Uterus (tissue), 3 donors: ENCODE measurements at regions not wholly inside any gene's neighbourhood (a gene's known extent, or its start where the extent isn't known, plus 50 kb on each side); places are given as distances from the start of the nearest gene placed in this dataset.

ENCODE experiments used
- DNase-seq, 2 donors: peaks; one replicate each; pipeline ENCODE4 v3.0.0-alpha.2; 2019 to 2020
- H3K27ac ChIP-seq, 2 donors: fragments of 200-600 bp; sonication (generic); 1 replicate in 1 of 2; 2 replicates in 1 of 2; pipeline ENCODE4 v1.5.1; 2016 to 2018
- H3K27me3 ChIP-seq, 2 donors: fragments of 200-600 bp; sonication (generic); one replicate each; pipeline ENCODE4 v1.5.1; 2018 to 2019; ENCODE audit warnings: control low read depth in 1 of 2
- H3K36me3 ChIP-seq, 2 donors: fragments of 200-600 bp; sonication (generic); one replicate each; pipeline ENCODE4 v1.5.1; 2019; ENCODE audit warnings: control low read depth in 1 of 2
- H3K4me1 ChIP-seq, 2 donors: fragments of 200-600 bp; sonication (generic); one replicate each; pipeline ENCODE4 v1.5.1; 2018 to 2019; ENCODE audit warnings: control low read depth in 1 of 2
- H3K4me3 ChIP-seq, 2 donors: fragments of 200-600 bp; sonication (generic); 1 replicate in 1 of 2; 2 replicates in 1 of 2; pipeline ENCODE4 v1.5.1; 2018 to 2019; ENCODE audit warnings: mild to moderate bottlenecking in 1 of 2
- H3K9me3 ChIP-seq, 2 donors: fragments of 200-600 bp; sonication (generic); one replicate each; pipeline ENCODE4 v1.5.1; 2019; ENCODE audit warnings: control low read depth in 1 of 2
- CTCF ChIP-seq, 4 experiments: fragments of 200-600 bp in 2 of 4; fragments of 450-650 bp in 2 of 4; sonication (generic) in 2 of 4; IDR thresholded peaks; one replicate each; pipeline ENCODE4 v1.5.1; 2016 to 2019; ENCODE audit warnings: antibody characterized with exemption in 4 of 4, mild to moderate bottlenecking in 2 of 4, moderate library complexity in 1 of 4
- POLR2A ChIP-seq, 2 donors: fragments of 450-650 bp; IDR thresholded peaks; one replicate each; pipeline ENCODE4 v1.6.1; 2016; ENCODE audit warnings: antibody characterized with exemption in 2 of 2, mild to moderate bottlenecking in 1 of 2, moderate library complexity in 1 of 2
- intact Hi-C: fragments of 100-400 bp; cut with DNase I; formaldehyde crosslinking; loops from one replicate; pipeline ENCODE4 v1.15.1; 2023; ENCODE audit warnings: low total_unique reads
- donor health status: DM: yes; HTN: yes; CAD: no.

- no peaks in the 10 kb centered on the region for H3K27me3 ChIP-seq
- H3K36me3 ChIP-seq = no peaks in the 10 kb centered on the region
- TF ChIP-seq CTCF (IDR thresholded peaks at IDR 0.05) (no peak), POLR2A (IDR thresholded peaks at IDR 0.05) (no peak)
- no peaks in the 10 kb centered on the region for H3K9me3 ChIP-seq
- no peaks in the 10 kb centered on the region for H3K4me1 ChIP-seq
- H3K27ac ChIP-seq = peak overlapping the region in 1 of 2 donors; percentile 27
- H3K4me3 ChIP-seq = no peak overlapping the region
- no peak for DNase-seq
- intact Hi-C loops = no loop called here
These were observed 181.6 kb downstream of the PCDH7 start for GRCh38 chr4:30901461-30902451.

DNA sequence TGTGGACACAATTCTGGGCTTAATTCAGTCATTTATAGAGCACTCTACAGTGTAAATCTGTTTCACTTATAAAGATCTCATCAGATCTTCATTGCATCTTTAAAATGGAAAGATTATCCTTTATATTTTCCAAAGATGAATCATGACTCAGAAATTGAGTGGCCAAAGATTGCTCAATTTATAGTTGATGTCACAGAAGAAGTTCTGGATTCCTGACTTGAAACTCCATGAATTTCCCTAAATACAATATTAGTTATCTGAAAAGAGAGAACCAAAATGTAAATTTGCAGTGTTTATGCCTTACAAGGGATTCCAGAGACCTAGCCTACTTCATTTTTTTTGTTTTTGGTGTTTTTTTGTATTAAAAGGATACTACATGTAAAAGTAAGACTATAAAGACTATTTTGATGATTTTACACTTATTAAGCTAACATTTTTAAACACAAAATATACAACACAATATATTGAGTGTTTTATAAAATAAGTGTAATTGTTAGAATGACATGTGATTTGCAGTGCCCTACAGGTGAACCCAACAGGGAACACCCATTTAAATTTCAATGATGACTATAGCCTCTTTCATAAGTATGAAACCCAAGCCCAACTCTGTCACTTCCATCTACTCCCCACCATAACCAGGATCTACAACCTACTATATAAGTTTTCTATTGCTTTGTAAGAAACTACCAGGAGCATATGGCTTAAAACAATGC is 183.5 kb downstream of the PCDH7 start:
- Histone ChIP-seq H3K9me3 (no peaks in the 10 kb centered on the region), H3K36me3 (no peaks in the 10 kb centered on the region), H3K4me3 (no peak overlapping the region), H3K4me1 (no peaks in the 10 kb centered on the region), H3K27me3 (no peaks in the 10 kb centered on the region), H3K27ac (no peak overlapping the region)
- no peak for DNase-seq
- no peak for TF ChIP-seq CTCF (IDR thresholded peaks at IDR 0.05)
- TF ChIP-seq POLR2A (IDR thresholded peaks at IDR 0.05) = no peak
- intact Hi-C loops = no loop called here

DNA sequence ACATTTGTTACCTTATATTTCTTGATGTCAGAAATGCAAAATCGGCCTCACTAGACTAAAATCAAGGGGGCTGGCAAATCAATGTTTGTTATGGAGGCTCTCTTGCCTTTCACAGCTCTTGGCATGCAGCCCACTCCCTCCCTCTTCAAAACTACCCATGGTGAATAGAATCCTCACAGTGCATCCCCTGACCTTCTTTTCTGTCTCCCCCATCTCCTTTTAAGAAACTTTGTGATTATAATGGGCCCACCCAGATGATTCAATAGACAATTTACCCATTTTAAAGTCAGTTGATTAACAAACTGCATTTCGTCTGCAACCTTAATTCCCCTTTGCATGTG is 184.0 kb downstream of the PCDH7 start:
- no peaks in the 10 kb centered on the region for H3K9me3 ChIP-seq
- no peaks in the 10 kb centered on the region for H3K27me3 ChIP-seq
- no peak overlapping the region for H3K27ac ChIP-seq
- H3K4me3 ChIP-seq = no peak overlapping the region
- no peak for DNase-seq
- intact Hi-C loops = no loop called here
- H3K4me1 ChIP-seq = no peaks in the 10 kb centered on the region
- no peak for TF ChIP-seq CTCF (IDR thresholded peaks at IDR 0.05)
- TF ChIP-seq POLR2A (IDR thresholded peaks at IDR 0.05) = no peak
- no peaks in the 10 kb centered on the region for H3K36me3 ChIP-seq

DNA sequence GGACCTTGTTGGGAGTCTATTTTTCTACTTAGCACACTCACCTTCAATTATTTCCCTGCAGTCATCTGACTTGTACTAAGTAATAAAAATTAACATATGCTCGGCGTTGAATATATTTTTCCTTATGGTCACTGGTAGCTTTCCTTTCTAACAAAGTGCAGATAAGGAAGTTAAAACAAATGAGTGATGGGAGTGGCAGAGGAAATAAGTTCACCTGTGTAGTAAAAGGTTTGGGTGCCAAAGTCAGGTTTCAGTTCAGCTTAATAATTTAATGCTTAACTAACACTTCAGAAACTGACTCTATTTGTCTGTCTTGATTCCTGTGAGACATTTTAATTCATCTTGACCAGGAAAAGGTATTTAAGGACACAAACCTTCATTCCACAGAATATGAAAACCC is 184.4 kb downstream of the PCDH7 start:
- no peak overlapping the region for H3K4me3 ChIP-seq
- no peak overlapping the region for H3K27ac ChIP-seq
- TF ChIP-seq CTCF (IDR thresholded peaks at IDR 0.05) = no peak
- no peak for TF ChIP-seq POLR2A (IDR thresholded peaks at IDR 0.05)
- DNase-seq = no peak
- no peaks in the 10 kb centered on the region for H3K4me1 ChIP-seq
- no peaks in the 10 kb centered on the region for H3K36me3 ChIP-seq
- no peaks in the 10 kb centered on the region for H3K9me3 ChIP-seq
- intact Hi-C loops = no loop called here
- H3K27me3 ChIP-seq = no peaks in the 10 kb centered on the region

- TF ChIP-seq CTCF (IDR thresholded peaks at IDR 0.05) = no peak
- TF ChIP-seq POLR2A (IDR thresholded peaks at IDR 0.05) = no peak
- H3K4me1 ChIP-seq = no peaks in the 10 kb centered on the region
- no peaks in the 10 kb centered on the region for H3K27me3 ChIP-seq
- H3K27ac ChIP-seq = no peak overlapping the region
- intact Hi-C loops = no loop called here
- no peak overlapping the region for H3K4me3 ChIP-seq
- no peak for DNase-seq
- H3K36me3 ChIP-seq = no peaks in the 10 kb centered on the region
- H3K9me3 ChIP-seq = no peaks in the 10 kb centered on the region
These were observed 192.0 kb downstream of the PCDH7 start for GRCh38 chr4:30912098-30912714.
